Suprapubic skin (tissue), 3 donors: ENCODE measurements at regions not wholly inside any gene's neighbourhood (a gene's known extent, or its start where the extent isn't known, plus 50 kb on each side); places are given as distances from the start of the nearest gene placed in this dataset.

Experiments
- CTCF ChIP-seq, 2 donors: fragments of 200-600 bp in 1 of 2; fragments of 450-650 bp in 1 of 2; sonication (generic) in 1 of 2; IDR thresholded peaks; one replicate each; pipeline ENCODE4 v1.5.1; 2016 to 2019; ENCODE audit warnings: antibody characterized with exemption in 2 of 2, mild to moderate bottlenecking in 1 of 2, moderate library complexity in 1 of 2
- EP300 ChIP-seq: sonication (generic); formaldehyde crosslinking; IDR thresholded peaks from one replicate; pipeline ENCODE4 v1.6.1; 2017; ENCODE audit warnings: antibody characterized with exemption
- POLR2A ChIP-seq, 2 donors: fragments of 450-650 bp; IDR thresholded peaks; one replicate each; pipeline ENCODE4 v1.6.1; 2017; ENCODE audit warnings: antibody characterized with exemption in 2 of 2, mild to moderate bottlenecking in 2 of 2, moderate library complexity in 2 of 2

- TF ChIP-seq CTCF (IDR thresholded peaks at IDR 0.05) (no peak), EP300 (no peak), POLR2A (IDR thresholded peaks at IDR 0.05) (no peak)
Measured at GRCh38 chr12:31867292-31867691, 91.9 kb upstream of the RESF1 start.
